GM19239 (cell line): ENCODE measurements at regions not wholly inside any gene's neighbourhood (a gene's known extent, or its start where the extent isn't known, plus 50 kb on each side); places are given as distances from the start of the nearest gene placed in this dataset.

Experiments
- DNase-seq: peaks from one replicate; pipeline ENCODE4 v3.0.0; 2011; ENCODE audit warnings: low spot score; ENCODE audit not compliant: insufficient read length
- FAIRE-seq: peaks from 2 replicates; lab custom pipeline; 2011; peaks lifted over from hg19 to GRCh38; lab: Jason Lieb, UNC

GRCh38 chr3:160159806-160160205 lies 65.4 kb upstream of the C3orf80 start:
- FAIRE-seq (no peak), DNase-seq (no peak)

- DNase-seq: no peak
- FAIRE-seq: no peak
These were observed 63.3 kb upstream of the C3orf80 start for GRCh38 chr3:160161921-160162320.

GRCh38 chr3:160162440-160162839 lies 62.8 kb upstream of the C3orf80 start:
- no peak for DNase-seq

DNA sequence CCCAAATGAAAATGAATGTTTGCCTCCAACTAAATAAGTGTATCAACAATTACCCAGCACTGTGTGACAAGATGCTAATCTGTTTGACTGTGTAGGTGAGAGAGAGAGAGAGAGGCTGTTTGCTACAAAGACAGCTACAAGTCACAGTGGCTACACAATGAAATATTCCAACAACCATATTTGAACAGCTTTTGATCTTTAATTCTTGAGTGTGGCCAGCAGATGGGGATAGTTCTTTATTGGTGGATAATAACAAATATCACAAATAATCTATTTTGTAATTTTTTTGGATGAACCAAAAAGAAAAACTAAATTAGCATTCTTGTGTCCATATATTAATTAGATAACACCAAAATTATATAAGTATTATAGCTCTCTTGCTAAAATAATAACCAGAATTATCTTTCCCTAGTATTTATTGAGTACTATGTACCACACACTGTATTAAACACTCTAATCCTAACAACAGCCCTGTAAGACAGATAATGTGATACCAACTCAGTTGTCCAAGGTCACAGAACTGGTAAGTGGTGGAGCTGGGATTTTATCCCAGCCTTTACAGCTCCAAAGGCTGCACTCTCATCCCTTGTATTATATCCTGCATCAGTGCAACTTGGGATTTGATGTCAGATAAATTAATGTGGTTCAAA lies 61.9 kb upstream of the C3orf80 start:
- FAIRE-seq: no peak
- DNase-seq: no peak

More at GRCh38 chr3:160162440-160162839, 62.8 kb upstream of the C3orf80 start:
- no peak for FAIRE-seq

- FAIRE-seq (no peak), DNase-seq (no peak)
These were observed 57.0 kb upstream of the C3orf80 start for GRCh38 chr3:160168246-160168645.

- FAIRE-seq: no peak
- DNase-seq: no peak
These were observed 55.9 kb upstream of the C3orf80 start for GRCh38 chr3:160169139-160169976.

GRCh38 chr3:160170409-160171370 lies 54.5 kb upstream of the C3orf80 start:
- DNase-seq (no peak), FAIRE-seq (peak; percentile 44)

GRCh38 chr3:160171813-160172212 lies 53.4 kb upstream of the C3orf80 start:
- FAIRE-seq: no peak
- DNase-seq: no peak

- no peak for FAIRE-seq
- DNase-seq: no peak
These were observed 50.6 kb upstream of the C3orf80 start for GRCh38 chr3:160174621-160175020.
